Sigmoid colon (tissue), 6 donors: ENCODE measurements at regions not wholly inside any gene's neighbourhood (a gene's known extent, or its start where the extent isn't known, plus 50 kb on each side); places are given as distances from the start of the nearest gene placed in this dataset.

Experiments used
- DNase-seq: peaks from one replicate; pipeline ENCODE4 v3.0.0-alpha.2; 2019
- H3K27ac ChIP-seq, 4 donors: fragments of 200-600 bp; sonication (generic); one replicate each; pipeline ENCODE4 v1.5.1; 2016 to 2019; ENCODE audit warnings: mild to moderate bottlenecking in 1 of 4
- H3K27me3 ChIP-seq, 3 donors: fragments of 200-600 bp; sonication (generic); one replicate each; pipeline ENCODE4 v1.5.1; 2019; ENCODE audit warnings: mild to moderate bottlenecking in 1 of 3
- H3K36me3 ChIP-seq, 4 donors: fragments of 200-600 bp; sonication (generic); one replicate each; pipeline ENCODE4 v1.5.1; 2016 to 2019
- H3K4me1 ChIP-seq, 4 donors: fragments of 200-600 bp; sonication (generic); one replicate each; pipeline ENCODE4 v1.5.1; 2017 to 2019
- H3K4me3 ChIP-seq, 4 donors: fragments of 200-600 bp; sonication (generic); one replicate each; pipeline ENCODE4 v1.5.1; 2017 to 2019; ENCODE audit warnings: mild to moderate bottlenecking in 2 of 4, moderate library complexity in 1 of 4
- H3K9me3 ChIP-seq, 4 donors: fragments of 200-600 bp in 3 of 4; sonication (generic) in 3 of 4; one replicate each; pipeline versions ENCODE4 v1.5.1 to v1.6.1; 2013 to 2019
- CTCF ChIP-seq, 4 experiments: fragments of 450-650 bp in 3 of 4; fragments of 200-600 bp in 1 of 4; IDR thresholded peaks; one replicate each; pipeline ENCODE4 v1.5.1; 2016 to 2019; ENCODE audit warnings: antibody characterized with exemption in 4 of 4, mild to moderate bottlenecking in 3 of 4, moderate library complexity in 2 of 4
- EP300 ChIP-seq, 4 donors: sonication (generic); formaldehyde crosslinking; IDR thresholded peaks; one replicate each; pipeline ENCODE4 v1.6.1; 2017; ENCODE audit warnings: antibody characterized with exemption in 4 of 4
- POLR2A ChIP-seq, 2 donors: fragments of 450-650 bp; IDR thresholded peaks; one replicate each; pipeline ENCODE4 v1.6.1; 2016; ENCODE audit warnings: antibody characterized with exemption in 2 of 2, mild to moderate bottlenecking in 2 of 2, moderate library complexity in 2 of 2
- POLR2AphosphoS5 ChIP-seq, 4 donors: sonication (generic); formaldehyde crosslinking; IDR thresholded peaks; one replicate each; pipeline ENCODE4 v1.6.1; 2017; ENCODE audit warnings: antibody characterized with exemption in 4 of 4
- WGBS, 2 donors: extraction: QIAGEN DNeasy Blood & Tissue Kit; methylation state at CpG; one replicate each; pipeline ENCODE4 v1.1.7; 2013; 5-methylcytosine and 5-hydroxymethylcytosine counted together
- intact Hi-C: fragments of 100-400 bp; cut with DNase I; formaldehyde crosslinking; loops from one replicate; pipeline ENCODE4 v1.15.1; 2023
- donor health status: healthy with polysubstance abuse.
- donor health status: healthy.

- 68 to 70% methylated on average over 13 of the region's 13 CpGs for WGBS, 2 donors
- intact Hi-C loops = no loop called here
Observed at GRCh38 chr15:92322566-92323355, 70.9 kb upstream of the ST8SIA2 start.

GRCh38 chr15:92323525-92323924 lies 70.2 kb upstream of the ST8SIA2 start:
- Histone ChIP-seq H3K9me3 (no peaks in the 10 kb centered on the region), H3K36me3 (no peaks in the 10 kb centered on the region), H3K4me3 (no peak overlapping the region), H3K4me1 (peaks cover 0 to 8% (median 3%) of the 10 kb centered on the region in 4 donors), H3K27me3 (no peaks in the 10 kb centered on the region), H3K27ac (no peak overlapping the region)
- intact Hi-C loops = no loop called here
- WGBS, 2 donors = 80 to 81% methylated on average over 3 of the region's 3 CpGs
- no peak for TF ChIP-seq POLR2A (IDR thresholded peaks at IDR 0.05)
- TF ChIP-seq POLR2AphosphoS5 (IDR thresholded peaks at IDR 0.05) = no peak
- no peak for TF ChIP-seq EP300 (IDR thresholded peaks at IDR 0.05)
- no peak for TF ChIP-seq CTCF (IDR thresholded peaks at IDR 0.05)
- no peak for DNase-seq

More at GRCh38 chr15:92322566-92323355, 70.9 kb upstream of the ST8SIA2 start:
- H3K27me3 ChIP-seq = no peaks in the 10 kb centered on the region
- DNase-seq = no peak
- no peaks in the 10 kb centered on the region for H3K9me3 ChIP-seq
- H3K4me3 ChIP-seq = no peak overlapping the region
- no peaks in the 10 kb centered on the region for H3K36me3 ChIP-seq
- H3K4me1 ChIP-seq = peaks cover 0 to 14% (median 3%) of the 10 kb centered on the region in 4 donors
- no peak overlapping the region for H3K27ac ChIP-seq
- TF ChIP-seq CTCF (IDR thresholded peaks at IDR 0.05) = no peak
- no peak for TF ChIP-seq EP300 (IDR thresholded peaks at IDR 0.05)
- no peak for TF ChIP-seq POLR2A (IDR thresholded peaks at IDR 0.05)

- WGBS, 2 donors = 76 to 79% methylated on average over 8 of the region's 8 CpGs
- H3K27me3 ChIP-seq = no peaks in the 10 kb centered on the region
- intact Hi-C loops = no loop called here
- H3K27ac ChIP-seq = no peak overlapping the region
- TF ChIP-seq POLR2AphosphoS5 (IDR thresholded peaks at IDR 0.05) = no peak
- no peak for DNase-seq
- no peaks in the 10 kb centered on the region for H3K9me3 ChIP-seq
- H3K36me3 ChIP-seq = no peaks in the 10 kb centered on the region
- no peak overlapping the region for H3K4me3 ChIP-seq
- H3K4me1 ChIP-seq = peaks cover 0 to 6% (median 3%) of the 10 kb centered on the region in 4 donors
Observed at GRCh38 chr15:92324101-92324963, 69.3 kb upstream of the ST8SIA2 start.

GRCh38 chr15:92326236-92326635 lies 67.4 kb upstream of the ST8SIA2 start:
- DNase-seq = no peak
- H3K36me3 ChIP-seq = no peaks in the 10 kb centered on the region
- 55 to 67% methylated on average over 6 of the region's 6 CpGs for WGBS, 2 donors
- H3K4me1 ChIP-seq = peaks cover 0 to 6% (median 3%) of the 10 kb centered on the region in 4 donors
- H3K27me3 ChIP-seq = no peaks in the 10 kb centered on the region
- no peak for TF ChIP-seq POLR2A (IDR thresholded peaks at IDR 0.05)
- no peak for TF ChIP-seq CTCF (IDR thresholded peaks at IDR 0.05)
- TF ChIP-seq EP300 (IDR thresholded peaks at IDR 0.05) = no peak
- no peak for TF ChIP-seq POLR2AphosphoS5 (IDR thresholded peaks at IDR 0.05)
- H3K27ac ChIP-seq = no peak overlapping the region
- intact Hi-C loops = no loop called here
- no peak overlapping the region for H3K4me3 ChIP-seq
- no peaks in the 10 kb centered on the region for H3K9me3 ChIP-seq

- H3K36me3 ChIP-seq = no peaks in the 10 kb centered on the region
- H3K27me3 ChIP-seq = no peaks in the 10 kb centered on the region
- no peak for TF ChIP-seq POLR2A (IDR thresholded peaks at IDR 0.05)
- TF ChIP-seq CTCF (IDR thresholded peaks at IDR 0.05) = no peak
- no peak for TF ChIP-seq POLR2AphosphoS5 (IDR thresholded peaks at IDR 0.05)
- no peak for TF ChIP-seq EP300 (IDR thresholded peaks at IDR 0.05)
- H3K27ac ChIP-seq = no peak overlapping the region
- DNase-seq = no peak
- intact Hi-C loops = no loop called here
- peaks cover 0 to 1% (median 0%) of the 10 kb centered on the region in 4 donors for H3K9me3 ChIP-seq
- no peak overlapping the region for H3K4me3 ChIP-seq
- H3K4me1 ChIP-seq = peaks cover 0 to 6% (median 3%) of the 10 kb centered on the region in 4 donors
- WGBS, 2 donors = 72 to 75% methylated on average over 4 of the region's 4 CpGs
Observed at GRCh38 chr15:92327033-92327432, 66.6 kb upstream of the ST8SIA2 start.
